ENCODE measurements at regions not wholly inside any gene's neighbourhood (a gene's known extent, or its start where the extent isn't known, plus 50 kb on each side); places are given as distances from the start of the nearest gene placed in this dataset.

GRCh38 chr13:71089056-71089455 lies 777.9 kb downstream of the DACH1 start (continued):
- TF ChIP-seq FOXA3 (CRISPR knock-in tag; IDR thresholded peaks at IDR 0.05) = no peak
- TF ChIP-seq, protein P1, sequence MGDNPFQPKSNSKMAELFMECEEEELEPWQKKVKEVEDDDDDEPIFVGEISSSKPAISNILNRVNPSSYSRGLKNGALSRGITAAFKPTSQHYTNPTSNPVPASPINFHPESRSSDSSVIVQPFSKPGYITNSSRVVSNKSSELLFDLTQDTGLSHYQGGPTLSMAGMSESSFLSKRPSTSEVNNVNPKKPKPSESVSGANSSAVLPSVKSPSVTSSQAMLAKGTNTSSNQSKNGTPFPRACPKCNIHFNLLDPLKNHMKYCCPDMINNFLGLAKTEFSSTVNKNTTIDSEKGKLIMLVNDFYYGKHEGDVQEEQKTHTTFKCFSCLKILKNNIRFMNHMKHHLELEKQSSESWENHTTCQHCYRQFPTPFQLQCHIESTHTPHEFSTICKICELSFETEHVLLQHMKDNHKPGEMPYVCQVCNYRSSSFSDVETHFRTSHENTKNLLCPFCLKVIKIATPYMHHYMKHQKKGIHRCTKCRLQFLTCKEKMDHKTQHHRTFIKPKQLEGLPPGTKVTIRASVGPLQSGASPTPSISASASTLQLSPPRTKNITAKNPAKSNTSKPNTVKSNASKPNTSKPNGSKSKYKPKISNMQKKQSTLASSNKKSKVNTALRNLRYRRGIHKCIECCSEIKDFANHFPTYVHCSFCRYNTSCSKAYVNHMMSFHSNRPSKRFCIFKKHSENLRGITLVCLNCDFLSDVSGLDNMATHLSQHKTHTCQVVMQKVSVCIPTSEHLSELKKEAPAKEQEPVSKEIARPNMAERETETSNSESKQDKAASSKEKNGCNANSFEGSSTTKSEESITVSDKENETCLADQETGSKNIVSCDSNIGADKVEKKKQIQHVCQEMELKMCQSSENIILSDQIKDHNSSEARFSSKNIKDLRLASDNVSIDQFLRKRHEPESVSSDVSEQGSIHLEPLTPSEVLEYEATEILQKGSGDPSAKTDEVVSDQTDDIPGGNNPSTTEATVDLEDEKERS (CRISPR knock-in tag; IDR thresholded peaks at IDR 0.05) = no peak
- TF ChIP-seq SRSF1 (optimal IDR thresholded peaks at IDR 0.05; ENCODE audit: low read depth, low read length) = no peak
- TF ChIP-seq SMAD1 (CRISPR knock-in tag; IDR thresholded peaks at IDR 0.05; ENCODE audit: borderline replicate concordance, low read depth) = no peak
- TF ChIP-seq SAFB2 (CRISPR knock-in tag; IDR thresholded peaks at IDR 0.05; ENCODE audit: borderline replicate concordance, low read depth) = no peak
- no peak for TF ChIP-seq DPF2 (CRISPR knock-in tag; IDR thresholded peaks at IDR 0.05; ENCODE audit: borderline replicate concordance, low read depth)
- no peak for TF ChIP-seq FLYWCH1 (CRISPR knock-in tag; IDR thresholded peaks at IDR 0.05)
- TF ChIP-seq, protein P2, sequence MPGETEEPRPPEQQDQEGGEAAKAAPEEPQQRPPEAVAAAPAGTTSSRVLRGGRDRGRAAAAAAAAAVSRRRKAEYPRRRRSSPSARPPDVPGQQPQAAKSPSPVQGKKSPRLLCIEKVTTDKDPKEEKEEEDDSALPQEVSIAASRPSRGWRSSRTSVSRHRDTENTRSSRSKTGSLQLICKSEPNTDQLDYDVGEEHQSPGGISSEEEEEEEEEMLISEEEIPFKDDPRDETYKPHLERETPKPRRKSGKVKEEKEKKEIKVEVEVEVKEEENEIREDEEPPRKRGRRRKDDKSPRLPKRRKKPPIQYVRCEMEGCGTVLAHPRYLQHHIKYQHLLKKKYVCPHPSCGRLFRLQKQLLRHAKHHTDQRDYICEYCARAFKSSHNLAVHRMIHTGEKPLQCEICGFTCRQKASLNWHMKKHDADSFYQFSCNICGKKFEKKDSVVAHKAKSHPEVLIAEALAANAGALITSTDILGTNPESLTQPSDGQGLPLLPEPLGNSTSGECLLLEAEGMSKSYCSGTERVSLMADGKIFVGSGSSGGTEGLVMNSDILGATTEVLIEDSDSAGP (CRISPR knock-in tag; IDR thresholded peaks at IDR 0.05; ENCODE audit: borderline replicate concordance) = no peak

GRCh38 chr13:71087432-71087831 lies 779.6 kb downstream of the DACH1 start:
- TF ChIP-seq STAG1 (CRISPR knock-in tag; IDR thresholded peaks at IDR 0.05) = no peak
- TF ChIP-seq CHD4 (IDR thresholded peaks at IDR 0.05; ENCODE audit: borderline replicate concordance, low read length) = no peak
- TF ChIP-seq, protein P3, sequence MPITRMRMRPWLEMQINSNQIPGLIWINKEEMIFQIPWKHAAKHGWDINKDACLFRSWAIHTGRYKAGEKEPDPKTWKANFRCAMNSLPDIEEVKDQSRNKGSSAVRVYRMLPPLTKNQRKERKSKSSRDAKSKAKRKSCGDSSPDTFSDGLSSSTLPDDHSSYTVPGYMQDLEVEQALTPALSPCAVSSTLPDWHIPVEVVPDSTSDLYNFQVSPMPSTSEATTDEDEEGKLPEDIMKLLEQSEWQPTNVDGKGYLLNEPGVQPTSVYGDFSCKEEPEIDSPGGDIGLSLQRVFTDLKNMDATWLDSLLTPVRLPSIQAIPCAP (CRISPR knock-in tag; IDR thresholded peaks at IDR 0.05; ENCODE audit: low read depth) = no peak
- no peak for TF ChIP-seq RBFOX2 (IDR thresholded peaks at IDR 0.05; ENCODE audit: low read depth, low read length)
- TF ChIP-seq RFXAP (CRISPR knock-in tag; IDR thresholded peaks at IDR 0.05; ENCODE audit: borderline replicate concordance) = no peak
- no peak for TF ChIP-seq SALL1 (CRISPR knock-in tag; IDR thresholded peaks at IDR 0.05)
- TF ChIP-seq, protein P4, sequence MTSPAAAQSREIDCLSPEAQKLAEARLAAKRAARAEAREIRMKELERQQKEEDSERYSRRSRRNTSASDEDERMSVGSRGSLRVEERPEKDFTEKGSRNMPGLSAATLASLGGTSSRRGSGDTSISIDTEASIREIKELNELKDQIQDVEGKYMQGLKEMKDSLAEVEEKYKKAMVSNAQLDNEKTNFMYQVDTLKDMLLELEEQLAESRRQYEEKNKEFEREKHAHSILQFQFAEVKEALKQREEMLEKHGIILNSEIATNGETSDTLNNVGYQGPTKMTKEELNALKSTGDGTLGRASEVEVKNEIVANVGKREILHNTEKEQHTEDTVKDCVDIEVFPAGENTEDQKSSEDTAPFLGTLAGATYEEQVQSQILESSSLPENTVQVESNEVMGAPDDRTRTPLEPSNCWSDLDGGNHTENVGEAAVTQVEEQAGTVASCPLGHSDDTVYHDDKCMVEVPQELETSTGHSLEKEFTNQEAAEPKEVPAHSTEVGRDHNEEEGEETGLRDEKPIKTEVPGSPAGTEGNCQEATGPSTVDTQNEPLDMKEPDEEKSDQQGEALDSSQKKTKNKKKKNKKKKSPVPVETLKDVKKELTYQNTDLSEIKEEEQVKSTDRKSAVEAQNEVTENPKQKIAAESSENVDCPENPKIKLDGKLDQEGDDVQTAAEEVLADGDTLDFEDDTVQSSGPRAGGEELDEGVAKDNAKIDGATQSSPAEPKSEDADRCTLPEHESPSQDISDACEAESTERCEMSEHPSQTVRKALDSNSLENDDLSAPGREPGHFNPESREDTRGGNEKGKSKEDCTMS (CRISPR knock-in tag; conservative IDR thresholded peaks at IDR 0.05) = no peak
- TF ChIP-seq PCBP2 (optimal IDR thresholded peaks at IDR 0.05; ENCODE audit: low read depth, low read length, poor library complexity, severe bottlenecking) = no peak
- ChIA-PET POLR2A (no interaction called here), CTCF (ENCODE audit: low intra/inter-chr PET ratio, low total read pairs) (no interaction called here)
- Histone ChIP-seq H3K4me1 (ENCODE audit: insufficient read depth, low read length) (no peaks in the 10 kb centered on the region), H3K9me3 (ENCODE audit: low read length) (no peaks in the 10 kb centered on the region), H3K27me3 (ENCODE audit: control insufficient read depth in 1 of 2, insufficient read depth in 2 of 2, low read length in 2 of 2) (no peaks in the 10 kb centered on the region), H3K4me2 (ENCODE audit: low read depth, low read length) (no peak overlapping the region), H3K27ac (ENCODE audit: extremely low read length, insufficient read depth, low read length) (no peak overlapping the region), H2AFZ (ENCODE audit: low read length) (no peak overlapping the region), H4K20me1 (ENCODE audit: insufficient read depth, low read length) (no peaks in the 10 kb centered on the region), H3K4me3 (replicated peaks in 1 of 3; ENCODE audit: insufficient read depth in 1 of 3, low read depth in 2 of 3, low read length in 3 of 3) (no peak overlapping the region), H3K79me2 (ENCODE audit: insufficient read depth, low read length) (no peaks in the 10 kb centered on the region), H3K9ac (ENCODE audit: insufficient read depth, low read depth, low read length) (no peak overlapping the region), H3K36me3 (replicated peaks in 1 of 2; ENCODE audit: control insufficient read depth in 1 of 2, insufficient read depth in 2 of 2, low read length in 2 of 2) (no peaks in the 10 kb centered on the region)
- no peak for DNase-seq (ENCODE audit: low spot score)
- no TSS peak for BruUV-seq (replicated peaks)
- in situ Hi-C loops (cut with HindIII; ENCODE audit: extremely low pct_ligation_motif_present, low pct_unique_long_range_greater_than_20kb) = no loop called here
- WGBS (ENCODE audit: low lambda C conversion rate) = 72% methylated on average over 10 of the region's 16 CpGs
- FAIRE-seq = no peak
- ATAC-seq = no peak
- intact Hi-C loops (cut with micrococcal nuclease; ENCODE audit: unreplicated experiment) = no loop called here
